Neural cell (in vitro differentiated cells): ENCODE measurements at regions not wholly inside any gene's neighbourhood (a gene's known extent, or its start where the extent isn't known, plus 50 kb on each side); places are given as distances from the start of the nearest gene placed in this dataset.

Experiments used
- H2AFZ ChIP-seq: fragments of 200-600, 300-800 bp; sonication (generic), shearing (Covaris generic); 2 replicates; pipeline ENCODE4 v1.6.0; 2014; ENCODE audit warnings: low read depth, mild to moderate bottlenecking, antibody characterized with exemption, low read length, moderate library complexity
- H3F3A ChIP-seq: fragments of 200-600 bp; shearing (Covaris generic); 2 replicates; pipeline ENCODE4 v1.6.1; 2016; ENCODE audit warnings: mild to moderate bottlenecking, moderate library complexity, mixed read lengths, antibody characterized with exemption, low read length; ENCODE audit not compliant: insufficient read depth, poor library complexity, severe bottlenecking
- H3K27ac ChIP-seq: fragments of 200-600, 300-800 bp; sonication (generic), shearing (Covaris generic); 2 replicates; pipeline ENCODE4 v1.5.1; 2014; ENCODE audit warnings: mild to moderate bottlenecking, low read length, moderate library complexity
- H3K27me3 ChIP-seq: fragments of 300-800, 200-600 bp; sonication (generic), shearing (Covaris generic); 2 replicates; pipeline ENCODE4 v1.6.0; 2014; ENCODE audit warnings: mild to moderate bottlenecking, low read depth, low read length, moderate library complexity; ENCODE audit not compliant: insufficient read depth
- H3K36me3 ChIP-seq: fragments of 300-800, 200-600 bp; sonication (generic), shearing (Covaris generic); 2 replicates; pipeline ENCODE4 v1.5.1; 2014; ENCODE audit warnings: mild to moderate bottlenecking, antibody characterized with exemption, low read length, moderate library complexity; ENCODE audit not compliant: insufficient read depth
- H3K4me2 ChIP-seq: fragments of 300-800, 200-600 bp; sonication (generic), shearing (Covaris generic); 2 replicates; pipeline ENCODE4 v1.6.0; 2014; ENCODE audit warnings: mild to moderate bottlenecking, low read length
- H3K4me3 ChIP-seq: fragments of 300-800, 200-600 bp; sonication (generic), shearing (Covaris generic); 2 replicates; pipeline ENCODE4 v1.5.1; 2014; ENCODE audit warnings: mild to moderate bottlenecking, low read length, moderate library complexity
- H3K79me2 ChIP-seq: fragments of 200-600 bp; shearing (Covaris generic); replicated peaks from 2 replicates; pipeline ENCODE4 v1.6.0; 2014; ENCODE audit warnings: mild to moderate bottlenecking, low read length, moderate library complexity; ENCODE audit not compliant: insufficient read depth
- H3K9ac ChIP-seq: fragments of 300-800, 200-600 bp; sonication (generic), shearing (Covaris generic); 2 replicates; pipeline ENCODE4 v1.6.1; 2016; ENCODE audit warnings: mild to moderate bottlenecking, low read length, mixed read lengths
- H3K9me2 ChIP-seq: fragments of 200-600 bp; shearing (Covaris generic); 2 replicates; pipeline ENCODE4 v1.6.1; 2016; ENCODE audit warnings: mild to moderate bottlenecking, low read length, mixed read lengths; ENCODE audit not compliant: insufficient read depth
- H3K9me3 ChIP-seq: fragments of 200-600, 300-800 bp; sonication (generic), shearing (Covaris generic); 2 replicates; pipeline ENCODE4 v1.6.1; 2016; ENCODE audit warnings: mild to moderate bottlenecking, mixed run types, low read length, moderate library complexity, mixed read lengths
- H4K20me1 ChIP-seq: fragments of 200-600 bp; shearing (Covaris generic); 2 replicates; pipeline ENCODE4 v1.6.1; 2016; ENCODE audit warnings: mild to moderate bottlenecking, mixed run types; ENCODE audit not compliant: insufficient read depth
- EP300 ChIP-seq: fragments of 450-650 bp; conservative IDR thresholded peaks from 2 replicates; pipeline ENCODE4 v1.6.1; 2014; ENCODE audit warnings: antibody characterized with exemption, mild to moderate bottlenecking, moderate library complexity; ENCODE audit not compliant: poor library complexity, severe bottlenecking
- EZH2 ChIP-seq: fragments of 200-600, 300-800 bp; shearing (Covaris generic), sonication (generic); IDR thresholded peaks from 2 replicates; pipeline ENCODE4 v1.6.1; 2014; ENCODE audit warnings: antibody characterized with exemption, low read length, borderline replicate concordance, mild to moderate bottlenecking; ENCODE audit not compliant: insufficient read depth, poor library complexity, severe bottlenecking
- MXI1 ChIP-seq: fragments of 450-650 bp; conservative IDR thresholded peaks from 2 replicates; pipeline ENCODE4 v1.6.1; 2014; ENCODE audit warnings: antibody characterized with exemption, mild to moderate bottlenecking; ENCODE audit not compliant: poor library complexity, severe bottlenecking
- POLR2AphosphoS5 ChIP-seq: IDR thresholded peaks from 2 replicates; pipeline ENCODE4 v1.6.1; 2012
- RAD21 ChIP-seq: fragments of 450-650 bp; conservative IDR thresholded peaks from 2 replicates; pipeline ENCODE4 v1.6.1; 2014; ENCODE audit warnings: antibody characterized with exemption, mild to moderate bottlenecking, moderate library complexity
- SMC3 ChIP-seq: fragments of 450-650 bp; conservative IDR thresholded peaks from 2 replicates; pipeline ENCODE4 v1.6.1; 2014; ENCODE audit warnings: antibody characterized with exemption, mild to moderate bottlenecking, moderate library complexity; ENCODE audit not compliant: poor library complexity
- TAF1 ChIP-seq: IDR thresholded peaks from 2 replicates; pipeline ENCODE4 v1.6.1; 2012; ENCODE audit warnings: low read depth
- TF ChIP-seq, protein P1 (sequence below): fragments of 450-650 bp; IDR thresholded peaks from 2 replicates; pipeline ENCODE4 v1.5.1; 2014; ENCODE audit warnings: antibody characterized with exemption, mild to moderate bottlenecking, moderate library complexity; ENCODE audit not compliant: poor library complexity, severe bottlenecking
- TF ChIP-seq, protein P2 (sequence below): IDR thresholded peaks from 2 replicates; pipeline ENCODE4 v1.6.1; 2012; ENCODE audit warnings: borderline replicate concordance

- Histone ChIP-seq H3K27ac (no peak overlapping the region), H3K36me3 (no peaks in the 10 kb centered on the region), H3K9ac (no peak overlapping the region), H3K9me3 (no peaks in the 10 kb centered on the region), H3K79me2 (no peaks in the 10 kb centered on the region), H3K4me2 (no peak overlapping the region), H3K4me3 (no peak overlapping the region), H3K9me2 (no peaks in the 10 kb centered on the region), H3K27me3 (no peaks in the 10 kb centered on the region), H4K20me1 (no peaks in the 10 kb centered on the region), H2AFZ (no peak overlapping the region), H3F3A (no peaks in the 10 kb centered on the region)
- TF ChIP-seq TAF1 = no peak
Measured at GRCh38 chr21:17440969-17441368, 71.9 kb upstream of the CXADR start.

- Histone ChIP-seq H3K27me3 (no peaks in the 10 kb centered on the region), H3K4me2 (no peak overlapping the region), H3K9me3 (no peaks in the 10 kb centered on the region), H3K9me2 (no peaks in the 10 kb centered on the region), H4K20me1 (no peaks in the 10 kb centered on the region), H3K36me3 (no peaks in the 10 kb centered on the region), H3K27ac (no peak overlapping the region), H3K9ac (no peak overlapping the region), H2AFZ (no peak overlapping the region), H3F3A (no peaks in the 10 kb centered on the region), H3K4me3 (no peak overlapping the region), H3K79me2 (no peaks in the 10 kb centered on the region)
- TF ChIP-seq SMC3 (no peak), TAF1 (no peak), RAD21 (no peak), EZH2 (no peak), POLR2AphosphoS5 (no peak), MXI1 (no peak), EP300 (no peak)
- TF ChIP-seq, protein P1, sequence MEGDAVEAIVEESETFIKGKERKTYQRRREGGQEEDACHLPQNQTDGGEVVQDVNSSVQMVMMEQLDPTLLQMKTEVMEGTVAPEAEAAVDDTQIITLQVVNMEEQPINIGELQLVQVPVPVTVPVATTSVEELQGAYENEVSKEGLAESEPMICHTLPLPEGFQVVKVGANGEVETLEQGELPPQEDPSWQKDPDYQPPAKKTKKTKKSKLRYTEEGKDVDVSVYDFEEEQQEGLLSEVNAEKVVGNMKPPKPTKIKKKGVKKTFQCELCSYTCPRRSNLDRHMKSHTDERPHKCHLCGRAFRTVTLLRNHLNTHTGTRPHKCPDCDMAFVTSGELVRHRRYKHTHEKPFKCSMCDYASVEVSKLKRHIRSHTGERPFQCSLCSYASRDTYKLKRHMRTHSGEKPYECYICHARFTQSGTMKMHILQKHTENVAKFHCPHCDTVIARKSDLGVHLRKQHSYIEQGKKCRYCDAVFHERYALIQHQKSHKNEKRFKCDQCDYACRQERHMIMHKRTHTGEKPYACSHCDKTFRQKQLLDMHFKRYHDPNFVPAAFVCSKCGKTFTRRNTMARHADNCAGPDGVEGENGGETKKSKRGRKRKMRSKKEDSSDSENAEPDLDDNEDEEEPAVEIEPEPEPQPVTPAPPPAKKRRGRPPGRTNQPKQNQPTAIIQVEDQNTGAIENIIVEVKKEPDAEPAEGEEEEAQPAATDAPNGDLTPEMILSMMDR = no peak
- TF ChIP-seq, protein P2, sequence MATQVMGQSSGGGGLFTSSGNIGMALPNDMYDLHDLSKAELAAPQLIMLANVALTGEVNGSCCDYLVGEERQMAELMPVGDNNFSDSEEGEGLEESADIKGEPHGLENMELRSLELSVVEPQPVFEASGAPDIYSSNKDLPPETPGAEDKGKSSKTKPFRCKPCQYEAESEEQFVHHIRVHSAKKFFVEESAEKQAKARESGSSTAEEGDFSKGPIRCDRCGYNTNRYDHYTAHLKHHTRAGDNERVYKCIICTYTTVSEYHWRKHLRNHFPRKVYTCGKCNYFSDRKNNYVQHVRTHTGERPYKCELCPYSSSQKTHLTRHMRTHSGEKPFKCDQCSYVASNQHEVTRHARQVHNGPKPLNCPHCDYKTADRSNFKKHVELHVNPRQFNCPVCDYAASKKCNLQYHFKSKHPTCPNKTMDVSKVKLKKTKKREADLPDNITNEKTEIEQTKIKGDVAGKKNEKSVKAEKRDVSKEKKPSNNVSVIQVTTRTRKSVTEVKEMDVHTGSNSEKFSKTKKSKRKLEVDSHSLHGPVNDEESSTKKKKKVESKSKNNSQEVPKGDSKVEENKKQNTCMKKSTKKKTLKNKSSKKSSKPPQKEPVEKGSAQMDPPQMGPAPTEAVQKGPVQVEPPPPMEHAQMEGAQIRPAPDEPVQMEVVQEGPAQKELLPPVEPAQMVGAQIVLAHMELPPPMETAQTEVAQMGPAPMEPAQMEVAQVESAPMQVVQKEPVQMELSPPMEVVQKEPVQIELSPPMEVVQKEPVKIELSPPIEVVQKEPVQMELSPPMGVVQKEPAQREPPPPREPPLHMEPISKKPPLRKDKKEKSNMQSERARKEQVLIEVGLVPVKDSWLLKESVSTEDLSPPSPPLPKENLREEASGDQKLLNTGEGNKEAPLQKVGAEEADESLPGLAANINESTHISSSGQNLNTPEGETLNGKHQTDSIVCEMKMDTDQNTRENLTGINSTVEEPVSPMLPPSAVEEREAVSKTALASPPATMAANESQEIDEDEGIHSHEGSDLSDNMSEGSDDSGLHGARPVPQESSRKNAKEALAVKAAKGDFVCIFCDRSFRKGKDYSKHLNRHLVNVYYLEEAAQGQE = no peak
Measured at GRCh38 chr21:17441370-17441769, 71.5 kb upstream of the CXADR start.

- Histone ChIP-seq H3F3A (no peaks in the 10 kb centered on the region), H3K36me3 (no peaks in the 10 kb centered on the region), H3K4me2 (no peak overlapping the region), H3K4me3 (no peak overlapping the region), H3K79me2 (no peaks in the 10 kb centered on the region), H3K9me2 (no peaks in the 10 kb centered on the region), H3K27ac (no peak overlapping the region), H3K27me3 (no peaks in the 10 kb centered on the region), H2AFZ (no peak overlapping the region), H4K20me1 (no peaks in the 10 kb centered on the region), H3K9ac (no peak overlapping the region), H3K9me3 (no peaks in the 10 kb centered on the region)
- TF ChIP-seq, protein P1 = no peak
- TF ChIP-seq EZH2 (no peak), RAD21 (no peak), EP300 (no peak), MXI1 (no peak), SMC3 (no peak), POLR2AphosphoS5 (no peak), TAF1 (no peak)
- TF ChIP-seq, protein P2 = no peak
Measured at GRCh38 chr21:17442165-17442564, 70.7 kb upstream of the CXADR start.
